A673 (cell line): ENCODE measurements at regions not wholly inside any gene's neighbourhood (a gene's known extent, or its start where the extent isn't known, plus 50 kb on each side); places are given as distances from the start of the nearest gene placed in this dataset.

Experiments used
- BruUV-seq: library from RNA; stranded (reverse); fragments of 400-500 nt; replicated peaks from 2 replicates; lab custom pipeline; 2021; lab: Mats Ljungman, UMichigan
- CTCF ChIA-PET: fragments of 300-600 bp; sonication (Branson Sonifier 250); formaldehyde crosslinking; loops from one replicate; lab custom pipeline; 2022; ENCODE audit warnings: antibody characterized with exemption; lab: Charles Lee
- POLR2A ChIA-PET: fragments of 300-600 bp; sonication (Branson Sonifier 250); formaldehyde crosslinking; loops from one replicate; lab custom pipeline; 2022; ENCODE audit warnings: antibody characterized with exemption; ENCODE audit not compliant: low non-redundant PET; lab: Charles Lee
- DNase-seq: peaks from one replicate; pipeline ENCODE4 v3.0.0-alpha.2; 2015; ENCODE audit warnings: low spot score
- H3K27ac ChIP-seq: fragments of 200-600 bp; sonication (generic); 2 replicates; pipeline ENCODE4 v1.5.1; 2016; ENCODE audit warnings: mixed run types, low read depth, mild to moderate bottlenecking, mixed read lengths, antibody characterized with exemption, low read length; ENCODE audit not compliant: poor library complexity, severe bottlenecking
- H3K27me3 ChIP-seq: fragments of 200-600 bp; sonication (generic); replicated peaks from 2 replicates; pipeline ENCODE4 v1.6.1; 2017; ENCODE audit warnings: mixed run types, low read depth, mild to moderate bottlenecking, mixed read lengths, antibody characterized with exemption, low read length; ENCODE audit not compliant: insufficient read depth, poor library complexity
- H3K36me3 ChIP-seq: fragments of 200-600 bp; sonication (generic); 2 replicates; pipeline ENCODE4 v1.6.1; 2016; ENCODE audit warnings: mixed run types, mild to moderate bottlenecking, mixed read lengths, antibody characterized with exemption, low read length; ENCODE audit not compliant: insufficient read depth, poor library complexity, severe bottlenecking
- H3K4me1 ChIP-seq: fragments of 200-600 bp; sonication (generic); 2 replicates; pipeline ENCODE4 v1.6.1; 2017; ENCODE audit warnings: mixed run types, mild to moderate bottlenecking, mixed read lengths, antibody characterized with exemption, low read length; ENCODE audit not compliant: insufficient read depth, poor library complexity, severe bottlenecking
- H3K4me3 ChIP-seq: fragments of 200-600 bp; sonication (generic); 2 replicates; pipeline ENCODE4 v1.5.1; 2016; ENCODE audit warnings: low read depth, mixed run types, mild to moderate bottlenecking, mixed read lengths, low read length; ENCODE audit not compliant: poor library complexity, severe bottlenecking
- H3K9me3 ChIP-seq: fragments of 200-600 bp; sonication (generic); 2 replicates; pipeline ENCODE4 v1.6.1; 2016; ENCODE audit warnings: mixed run types, low read depth, mild to moderate bottlenecking, mixed read lengths, antibody characterized with exemption, low read length; ENCODE audit not compliant: poor library complexity, severe bottlenecking
- CTCF ChIP-seq: fragments of 300-800, 200-600 bp; sonication (generic); conservative IDR thresholded peaks from 2 replicates; pipeline ENCODE4 v1.5.1; 2017; ENCODE audit warnings: low read depth, mild to moderate bottlenecking, antibody characterized with exemption, low read length, moderate library complexity, mixed read lengths
- EZH2 ChIP-seq: fragments of 200-600 bp; sonication (generic); IDR thresholded peaks from 2 replicates; pipeline ENCODE4 v1.6.1; 2017; ENCODE audit warnings: borderline replicate concordance, low read depth, mild to moderate bottlenecking, mixed read lengths, antibody characterized with exemption, low read length; ENCODE audit not compliant: poor library complexity, severe bottlenecking
- intact Hi-C: fragments of 100-400 bp; cut with micrococcal nuclease; formaldehyde crosslinking; loops from one replicate; pipeline ENCODE4 v1.10.0; 2022; ENCODE audit not compliant: unreplicated experiment

GRCh38 chr11:81674211-81674610, 1059.5 kb downstream of the FAM181B start:
- Histone ChIP-seq H3K27ac (no peak overlapping the region), H3K9me3 (no peaks in the 10 kb centered on the region), H3K4me1 (no peaks in the 10 kb centered on the region), H3K27me3 (no peaks in the 10 kb centered on the region), H3K4me3 (no peak overlapping the region), H3K36me3 (no peaks in the 10 kb centered on the region)
- intact Hi-C loops = no loop called here
- POLR2A ChIA-PET = no interaction called here
- TF ChIP-seq EZH2 (no peak), CTCF (no peak)
- DNase-seq = no peak
- BruUV-seq = no TSS peak
- CTCF ChIA-PET = no interaction called here

GRCh38 chr11:81673001-81673400, 1060.7 kb downstream of the FAM181B start:
- ChIA-PET CTCF (no interaction called here), POLR2A (no interaction called here)
- no peaks in the 10 kb centered on the region for H3K4me1 ChIP-seq
- intact Hi-C loops = no loop called here
- BruUV-seq = no TSS peak
- no peak for TF ChIP-seq CTCF
- TF ChIP-seq EZH2 = no peak
- no peaks in the 10 kb centered on the region for H3K36me3 ChIP-seq
- no peak overlapping the region for H3K27ac ChIP-seq
- H3K4me3 ChIP-seq = no peak overlapping the region
- DNase-seq = no peak
- no peaks in the 10 kb centered on the region for H3K27me3 ChIP-seq
- no peaks in the 10 kb centered on the region for H3K9me3 ChIP-seq

- intact Hi-C loops = no loop called here
- no peaks in the 10 kb centered on the region for H3K4me1 ChIP-seq
- TF ChIP-seq CTCF (no peak), EZH2 (no peak)
- no TSS peak for BruUV-seq
- no peaks in the 10 kb centered on the region for H3K36me3 ChIP-seq
- POLR2A ChIA-PET = no interaction called here
- no peak overlapping the region for H3K27ac ChIP-seq
- CTCF ChIA-PET = no interaction called here
- no peak overlapping the region for H3K4me3 ChIP-seq
- no peak for DNase-seq
- no peaks in the 10 kb centered on the region for H3K27me3 ChIP-seq
- no peaks in the 10 kb centered on the region for H3K9me3 ChIP-seq
Measured at GRCh38 chr11:81669935-81670543, 1063.6 kb downstream of the FAM181B start.
